CD14-positive monocyte (primary cell): ENCODE measurements at regions not wholly inside any gene's neighbourhood (a gene's known extent, or its start where the extent isn't known, plus 50 kb on each side); places are given as distances from the start of the nearest gene placed in this dataset.

Source experiments
- DNase-seq, 3 donors: peaks; one replicate each; pipeline ENCODE4 v3.0.0-alpha.2; 2011 to 2022
- H2AFZ ChIP-seq: 2 replicates; pipeline ENCODE4 v1.6.0; 2012; ENCODE audit warnings: mild to moderate bottlenecking, low read depth, low read length, inconsistent platforms; ENCODE audit not compliant: insufficient read depth, poor library complexity, severe bottlenecking
- H3K27ac ChIP-seq, 2 donors: 1 replicate in 1 of 2; 2 replicates in 1 of 2; pipeline ENCODE4 v1.5.1; 2012 to 2013; ENCODE audit warnings: low read length in 2 of 2, control low read depth in 1 of 2, inconsistent platforms in 1 of 2, low read depth in 1 of 2, mild to moderate bottlenecking in 1 of 2
- H3K27me3 ChIP-seq, 2 donors: one replicate each; pipeline versions ENCODE4 v1.6.0 to v1.6.1; 2011 to 2013; ENCODE audit warnings: low read length in 2 of 2; ENCODE audit not compliant: control insufficient read depth in 2 of 2, insufficient read depth in 2 of 2
- H3K36me3 ChIP-seq, 2 donors: replicated peaks in 1 of 2; 1 replicate in 1 of 2; 2 replicates in 1 of 2; pipeline versions ENCODE4 v1.5.1 to v1.6.1; 2012 to 2013; ENCODE audit warnings: low read length in 2 of 2, control low read depth in 1 of 2, inconsistent platforms in 1 of 2, mild to moderate bottlenecking in 1 of 2; ENCODE audit not compliant: insufficient read depth in 2 of 2, control insufficient read depth in 1 of 2
- H3K4me1 ChIP-seq, 2 donors: 1 replicate in 1 of 2; 2 replicates in 1 of 2; pipeline versions ENCODE4 v1.5.1 to v1.6.1; 2012 to 2013; ENCODE audit warnings: low read length in 2 of 2, control low read depth in 1 of 2, inconsistent platforms in 1 of 2, mild to moderate bottlenecking in 1 of 2, moderate library complexity in 1 of 2; ENCODE audit not compliant: insufficient read depth in 2 of 2, control insufficient read depth in 1 of 2
- H3K4me2 ChIP-seq: replicated peaks from 2 replicates; pipeline ENCODE3; 2012; ENCODE audit warnings: low read length, moderate library complexity, mild to moderate bottlenecking; ENCODE audit not compliant: poor library complexity, severe bottlenecking; ENCODE audit errors: extremely low read depth
- H3K4me3 ChIP-seq, 3 experiments: fragments of 200-600 bp in 1 of 3; sonication (generic) in 1 of 3; replicated peaks in 1 of 3; 1 replicate in 2 of 3; 2 replicates in 1 of 3; pipeline ENCODE4 v1.5.1; 2011 to 2013; ENCODE audit warnings: low read length in 3 of 3, mild to moderate bottlenecking in 3 of 3, control low read depth in 2 of 3, low read depth in 2 of 3, inconsistent platforms in 1 of 3, moderate library complexity in 1 of 3
- H3K79me2 ChIP-seq: 2 replicates; pipeline ENCODE4 v1.6.0; 2012; ENCODE audit warnings: mild to moderate bottlenecking, control low read depth, inconsistent platforms, low read length, moderate library complexity; ENCODE audit not compliant: insufficient read depth
- H3K9ac ChIP-seq: 2 replicates; pipeline ENCODE4 v1.6.0; 2017; ENCODE audit warnings: low read length, mild to moderate bottlenecking; ENCODE audit not compliant: insufficient read depth, poor library complexity, severe bottlenecking
- H3K9me3 ChIP-seq, 2 donors: replicated peaks in 1 of 2; 1 replicate in 1 of 2; 2 replicates in 1 of 2; pipeline versions ENCODE4 v1.5.1 to v1.6.1; 2012 to 2013; ENCODE audit warnings: low read length in 2 of 2, control low read depth in 1 of 2; ENCODE audit not compliant: control insufficient read depth in 1 of 2, insufficient read depth in 1 of 2
- H4K20me1 ChIP-seq: 2 replicates; pipeline ENCODE4 v1.6.0; 2012; ENCODE audit warnings: mild to moderate bottlenecking, low read length, control low read depth, moderate library complexity; ENCODE audit not compliant: insufficient read depth
- H3K27ac Mint-ChIP-seq, 7 donors: one replicate each; pipeline ENCODE4 v1.8.0; 2020; ENCODE audit warnings: mild to moderate bottlenecking in 7 of 7, mixed read lengths in 7 of 7, moderate library complexity in 6 of 7, inconsistent platforms in 2 of 7
- H3K27me3 Mint-ChIP-seq, 3 donors: one replicate each; pipeline ENCODE4 v1.8.0; 2021 to 2022; ENCODE audit warnings: low read depth in 3 of 3, mild to moderate bottlenecking in 3 of 3, mixed read lengths in 3 of 3, moderate library complexity in 3 of 3, inconsistent platforms in 1 of 3
- H3K36me3 Mint-ChIP-seq, 2 donors: one replicate each; pipeline ENCODE4 v1.8.0; 2020; ENCODE audit warnings: mixed read lengths in 2 of 2, inconsistent platforms in 1 of 2, mild to moderate bottlenecking in 1 of 2
- H3K4me1 Mint-ChIP-seq: one replicate; pipeline ENCODE4 v1.8.0; 2020; ENCODE audit warnings: mild to moderate bottlenecking, mixed read lengths
- H3K4me3 Mint-ChIP-seq, 2 donors: one replicate each; pipeline ENCODE4 v1.8.0; 2020; ENCODE audit warnings: mild to moderate bottlenecking in 2 of 2, mixed read lengths in 2 of 2, moderate library complexity in 1 of 2
- H3K9me3 Mint-ChIP-seq, 7 donors: one replicate each; pipeline ENCODE4 v1.8.0; 2020 to 2022; ENCODE audit warnings: mixed read lengths in 7 of 7, mild to moderate bottlenecking in 6 of 7, moderate library complexity in 6 of 7, inconsistent platforms in 2 of 7
- WGBS: methylation state at CpG from one replicate; pipeline ENCODE4 v1.1.5; 2013; ENCODE audit warnings: missing lambda C conversion rate; ENCODE audit not compliant: insufficient coverage; 5-methylcytosine and 5-hydroxymethylcytosine counted together
- intact Hi-C, 2 donors: fragments of 100-400 bp; cut with micrococcal nuclease; formaldehyde crosslinking; loops; one replicate each; pipeline versions ENCODE4 v1.15.0 to v1.15.1; 2023
- TF ChIP-seq, protein P1 (sequence below): fragments of 200-600 bp; IDR thresholded peaks from one replicate; pipeline ENCODE4 v1.8.0; 2022; ENCODE audit warnings: antibody characterized with exemption, mild to moderate bottlenecking

- Mint-ChIP-seq H3K4me1 (no peaks in the 10 kb centered on the region), H3K4me3 (no peak overlapping the region), H3K27me3 (peaks cover 5 to 10% (median 8%) of the 10 kb centered on the region in 3 donors), H3K9me3 (peaks cover 0 to 3% (median 0%) of the 10 kb centered on the region in 7 donors), H3K36me3 (no peaks in the 10 kb centered on the region), H3K27ac (no peak overlapping the region)
- H3K36me3 ChIP-seq, result no peaks in the 10 kb centered on the region
- TF ChIP-seq, protein P1, sequence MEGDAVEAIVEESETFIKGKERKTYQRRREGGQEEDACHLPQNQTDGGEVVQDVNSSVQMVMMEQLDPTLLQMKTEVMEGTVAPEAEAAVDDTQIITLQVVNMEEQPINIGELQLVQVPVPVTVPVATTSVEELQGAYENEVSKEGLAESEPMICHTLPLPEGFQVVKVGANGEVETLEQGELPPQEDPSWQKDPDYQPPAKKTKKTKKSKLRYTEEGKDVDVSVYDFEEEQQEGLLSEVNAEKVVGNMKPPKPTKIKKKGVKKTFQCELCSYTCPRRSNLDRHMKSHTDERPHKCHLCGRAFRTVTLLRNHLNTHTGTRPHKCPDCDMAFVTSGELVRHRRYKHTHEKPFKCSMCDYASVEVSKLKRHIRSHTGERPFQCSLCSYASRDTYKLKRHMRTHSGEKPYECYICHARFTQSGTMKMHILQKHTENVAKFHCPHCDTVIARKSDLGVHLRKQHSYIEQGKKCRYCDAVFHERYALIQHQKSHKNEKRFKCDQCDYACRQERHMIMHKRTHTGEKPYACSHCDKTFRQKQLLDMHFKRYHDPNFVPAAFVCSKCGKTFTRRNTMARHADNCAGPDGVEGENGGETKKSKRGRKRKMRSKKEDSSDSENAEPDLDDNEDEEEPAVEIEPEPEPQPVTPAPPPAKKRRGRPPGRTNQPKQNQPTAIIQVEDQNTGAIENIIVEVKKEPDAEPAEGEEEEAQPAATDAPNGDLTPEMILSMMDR, result no peak
- no peak overlapping the region for H3K9ac ChIP-seq
- H3K4me2 ChIP-seq, result no peak overlapping the region
- H3K27me3 ChIP-seq, result no peaks in the 10 kb centered on the region
- no peaks in the 10 kb centered on the region for H3K9me3 ChIP-seq
- H3K79me2 ChIP-seq, result no peaks in the 10 kb centered on the region
- 80% methylated on average over 8 of the region's 11 CpGs for WGBS
- H2AFZ ChIP-seq, result no peak overlapping the region
- no peaks in the 10 kb centered on the region for H4K20me1 ChIP-seq
- H3K27ac ChIP-seq, result no peak overlapping the region
- no peaks in the 10 kb centered on the region for H3K4me1 ChIP-seq
- no peak for DNase-seq
- no peak overlapping the region for H3K4me3 ChIP-seq
- intact Hi-C loops, result no loop called here
These were observed 57.8 kb upstream of the ZFAND3 start for GRCh38 chr6:37761554-37762271.

- Histone ChIP-seq H3K36me3 (no peaks in the 10 kb centered on the region), H3K4me3 (no peak overlapping the region), H3K9ac (no peak overlapping the region), H3K4me1 (no peaks in the 10 kb centered on the region), H3K4me2 (no peak overlapping the region), H4K20me1 (no peaks in the 10 kb centered on the region), H3K9me3 (no peaks in the 10 kb centered on the region), H3K27ac (no peak overlapping the region), H2AFZ (no peak overlapping the region), H3K27me3 (no peaks in the 10 kb centered on the region), H3K79me2 (no peaks in the 10 kb centered on the region)
- Mint-ChIP-seq H3K9me3 (peaks cover 0 to 3% (median 0%) of the 10 kb centered on the region in 7 donors), H3K27ac (no peak overlapping the region), H3K4me1 (no peaks in the 10 kb centered on the region), H3K27me3 (peaks cover 2 to 10% (median 8%) of the 10 kb centered on the region in 3 donors), H3K36me3 (no peaks in the 10 kb centered on the region), H3K4me3 (no peak overlapping the region)
- no peak for DNase-seq
- intact Hi-C loops, result no loop called here
- WGBS, result 94% methylated on average over 10 of the region's 12 CpGs
- TF ChIP-seq, protein P1, result no peak
These were observed 60.0 kb upstream of the ZFAND3 start for GRCh38 chr6:37759221-37760144.
